SK-N-SH (cell line): ENCODE measurements at regions not wholly inside any gene's neighbourhood (a gene's known extent, or its start where the extent isn't known, plus 50 kb on each side); places are given as distances from the start of the nearest gene placed in this dataset.

Experiments
- CTCF ChIA-PET: fragments of 300-600, 350-600 bp; formaldehyde crosslinking; extraction: SDS; loops from one replicate; lab custom pipeline; 2021; lab: Yijun Ruan, JAX
- POLR2A ChIA-PET: fragments of 350-600 bp; sonication (Branson Sonifier 250); formaldehyde crosslinking; extraction: SDS; loops from one replicate; lab custom pipeline; 2020; ENCODE audit warnings: antibody characterized with exemption, inconsistent platforms; lab: Yijun Ruan, JAX
- DNase-seq: peaks from one replicate; pipeline ENCODE4 v3.0.0; 2012
- H2AFZ ChIP-seq: fragments of 200-600 bp; sonication (generic); 2 replicates; pipeline ENCODE4 v1.8.1; 2016; ENCODE audit warnings: antibody characterized with exemption, mild to moderate bottlenecking, low read depth
- H3F3A ChIP-seq: fragments of 200-600 bp; sonication (generic); replicated peaks from 2 replicates; pipeline ENCODE3; 2016; ENCODE audit warnings: antibody characterized with exemption, mild to moderate bottlenecking; ENCODE audit not compliant: insufficient read depth
- H3K27ac ChIP-seq, 2 experiments: fragments of 200-500 bp in 1 of 2; fragments of 200-600 bp in 1 of 2; sonication (Bioruptor generic) in 1 of 2; sonication (generic), shearing (Covaris generic) in 1 of 2; 2 replicates each; pipeline versions ENCODE4 v1.5.1 to v1.6.1; 2014 to 2016; ENCODE audit warnings: low read depth in 2 of 2, inconsistent platforms in 1 of 2, low read length in 1 of 2, mild to moderate bottlenecking in 1 of 2, mixed read lengths in 1 of 2
- H3K27me3 ChIP-seq: fragments of 200-600 bp; sonication (generic), shearing (Covaris generic); 2 replicates; pipeline ENCODE4 v1.6.1; 2016; ENCODE audit warnings: mixed run types; ENCODE audit not compliant: insufficient read depth
- H3K36me3 ChIP-seq, 2 experiments: fragments of 200-500 bp in 1 of 2; fragments of 200-600 bp in 1 of 2; sonication (Bioruptor generic) in 1 of 2; sonication (generic) in 1 of 2; replicated peaks in 1 of 2; 2 replicates each; pipeline versions ENCODE3 to v1.5.1; 2014 to 2016; ENCODE audit warnings: low read length in 1 of 2, mild to moderate bottlenecking in 1 of 2; ENCODE audit not compliant: insufficient read depth in 2 of 2, control insufficient read depth in 1 of 2
- H3K4me1 ChIP-seq, 2 experiments: fragments of 200-500 bp in 1 of 2; fragments of 200-600 bp in 1 of 2; sonication (Bioruptor generic) in 1 of 2; sonication (generic), shearing (Covaris generic) in 1 of 2; 2 replicates each; pipeline versions ENCODE4 v1.5.1 to v1.6.1; 2014 to 2016; ENCODE audit warnings: low read depth in 1 of 2, low read length in 1 of 2, mixed run types in 1 of 2; ENCODE audit not compliant: insufficient read depth in 2 of 2, control insufficient read depth in 1 of 2
- H3K4me2 ChIP-seq: fragments of 200-600 bp; sonication (generic), shearing (Covaris generic); 2 replicates; pipeline ENCODE4 v1.6.1; 2017; ENCODE audit warnings: mixed run types
- H3K4me3 ChIP-seq, 2 experiments: fragments of 200-500 bp in 1 of 2; fragments of 200-600 bp in 1 of 2; sonication (Bioruptor generic) in 1 of 2; sonication (generic), shearing (Covaris generic) in 1 of 2; 2 replicates each; pipeline versions ENCODE4 v1.5.1 to v1.8.1; 2014 to 2016; ENCODE audit warnings: low read depth in 2 of 2, inconsistent platforms in 1 of 2, low read length in 1 of 2, mild to moderate bottlenecking in 1 of 2, mixed read lengths in 1 of 2, moderate library complexity in 1 of 2
- H3K79me2 ChIP-seq: fragments of 200-600 bp; sonication (generic); 2 replicates; pipeline ENCODE4 v1.8.1; 2017; ENCODE audit warnings: mild to moderate bottlenecking; ENCODE audit not compliant: insufficient read depth
- H3K9ac ChIP-seq: fragments of 200-600 bp; sonication (generic); 2 replicates; pipeline ENCODE4 v1.6.1; 2017; ENCODE audit warnings: mixed run types
- H3K9me2 ChIP-seq: fragments of 200-600 bp; sonication (generic); 2 replicates; pipeline ENCODE4 v1.6.1; 2017; ENCODE audit warnings: mixed run types
- H3K9me3 ChIP-seq: fragments of 200-600 bp; sonication (generic); 2 replicates; pipeline ENCODE4 v1.6.1; 2017; ENCODE audit warnings: mixed run types, mild to moderate bottlenecking, moderate library complexity
- H4K20me1 ChIP-seq: fragments of 200-600 bp; sonication (generic); 2 replicates; pipeline ENCODE4 v1.6.1; 2017; ENCODE audit warnings: mild to moderate bottlenecking, mixed run types; ENCODE audit not compliant: insufficient read depth
- CHD2 ChIP-seq: fragments of 150-350 bp; IDR thresholded peaks from 2 replicates; pipeline ENCODE4 v1.6.1; 2018; ENCODE audit warnings: low read length; ENCODE audit not compliant: partially characterized antibody
- EZH2phosphoT487 ChIP-seq: fragments of 200-600 bp; sonication (generic); IDR thresholded peaks from 2 replicates; pipeline ENCODE4 v1.6.1; 2017; ENCODE audit warnings: low read depth, mixed run types, mild to moderate bottlenecking, antibody characterized with exemption, moderate library complexity, borderline replicate concordance
- FOXJ3 ChIP-seq: sonication (generic); formaldehyde crosslinking; IDR thresholded peaks from 2 replicates; pipeline ENCODE4 v1.5.1; 2020; ENCODE audit warnings: mild to moderate bottlenecking, missing genetic modification reagents
- IRF3 ChIP-seq: fragments of 150-350 bp; IDR thresholded peaks from 2 replicates; pipeline ENCODE4 v1.6.1; 2016; ENCODE audit warnings: mild to moderate bottlenecking, low read depth, low read length
- MXI1 ChIP-seq: IDR thresholded peaks from 2 replicates; pipeline ENCODE4 v1.6.1; 2012; ENCODE audit warnings: mild to moderate bottlenecking, low read depth, low read length, improper control_type of control experiment
- NRF1 ChIP-seq: IDR thresholded peaks from 2 replicates; pipeline ENCODE4 v1.6.1; 2012; ENCODE audit warnings: low read depth, mild to moderate bottlenecking, low read length
- POLR2AphosphoS5 ChIP-seq: IDR thresholded peaks from 2 replicates; pipeline ENCODE4 v1.6.1; 2012; ENCODE audit warnings: low read depth, low read length
- SIN3A ChIP-seq: IDR thresholded peaks from 2 replicates; pipeline ENCODE4 v1.6.1; 2012; ENCODE audit warnings: low read depth, mild to moderate bottlenecking, low read length, moderate library complexity, borderline replicate concordance
- SMC3 ChIP-seq: IDR thresholded peaks from 2 replicates; pipeline ENCODE4 v1.6.1; 2012; ENCODE audit warnings: low read depth, low read length, improper control_type of control experiment
- TEAD4 ChIP-seq: IDR thresholded peaks from 2 replicates; pipeline ENCODE4 v1.4.0; 2012; ENCODE audit warnings: mild to moderate bottlenecking, borderline replicate concordance; ENCODE audit not compliant: insufficient read depth
- WGBS: methylation state at CpG from one replicate; pipeline ENCODE4 v1.1.6; 2017; ENCODE audit warnings: low lambda C conversion rate; 5-methylcytosine and 5-hydroxymethylcytosine counted together
- TF ChIP-seq, protein P1 (sequence below): IDR thresholded peaks from 2 replicates; pipeline ENCODE4 v1.4.0; 2012; ENCODE audit warnings: low read depth, borderline replicate concordance
- TF ChIP-seq, protein P2 (sequence below): IDR thresholded peaks from 2 replicates; pipeline ENCODE4; 2012

DNA sequence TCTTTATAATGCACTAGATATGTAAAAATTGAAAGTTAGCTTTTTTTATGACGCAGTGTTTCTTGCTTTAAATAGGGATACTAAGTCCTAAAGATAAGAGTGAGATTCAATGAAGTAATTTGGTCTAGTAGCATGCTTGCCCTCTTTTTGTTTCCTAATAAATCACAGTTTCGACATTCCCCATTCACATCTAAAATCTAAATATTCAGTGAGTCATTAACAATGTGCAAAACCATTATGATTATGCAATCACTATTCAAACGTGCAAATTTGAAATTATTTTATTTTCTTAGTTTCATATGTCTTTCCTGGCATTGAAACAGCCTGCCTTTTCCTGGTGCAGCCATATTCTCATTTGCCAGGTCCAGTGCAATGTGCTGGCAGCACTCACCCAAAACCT, 1350.5 kb upstream of the PABPC4L start:
- Histone ChIP-seq H3K79me2 (no peaks in the 10 kb centered on the region), H3K4me2 (no peak overlapping the region), H3K4me3 (no peak overlapping the region)
- ChIA-PET CTCF (no interaction called here), POLR2A (no interaction called here)
- 26% methylated on average over 3 of the region's 3 CpGs for WGBS
- no peak for DNase-seq
- TF ChIP-seq, protein P1, sequence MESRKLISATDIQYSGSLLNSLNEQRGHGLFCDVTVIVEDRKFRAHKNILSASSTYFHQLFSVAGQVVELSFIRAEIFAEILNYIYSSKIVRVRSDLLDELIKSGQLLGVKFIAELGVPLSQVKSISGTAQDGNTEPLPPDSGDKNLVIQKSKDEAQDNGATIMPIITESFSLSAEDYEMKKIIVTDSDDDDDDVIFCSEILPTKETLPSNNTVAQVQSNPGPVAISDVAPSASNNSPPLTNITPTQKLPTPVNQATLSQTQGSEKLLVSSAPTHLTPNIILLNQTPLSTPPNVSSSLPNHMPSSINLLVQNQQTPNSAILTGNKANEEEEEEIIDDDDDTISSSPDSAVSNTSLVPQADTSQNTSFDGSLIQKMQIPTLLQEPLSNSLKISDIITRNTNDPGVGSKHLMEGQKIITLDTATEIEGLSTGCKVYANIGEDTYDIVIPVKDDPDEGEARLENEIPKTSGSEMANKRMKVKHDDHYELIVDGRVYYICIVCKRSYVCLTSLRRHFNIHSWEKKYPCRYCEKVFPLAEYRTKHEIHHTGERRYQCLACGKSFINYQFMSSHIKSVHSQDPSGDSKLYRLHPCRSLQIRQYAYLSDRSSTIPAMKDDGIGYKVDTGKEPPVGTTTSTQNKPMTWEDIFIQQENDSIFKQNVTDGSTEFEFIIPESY = no peak
- TF ChIP-seq TEAD4 (no peak), SIN3A (no peak), CHD2 (no peak), FOXJ3 (CRISPR knock-in tag) (no peak)
- TF ChIP-seq, protein P2, sequence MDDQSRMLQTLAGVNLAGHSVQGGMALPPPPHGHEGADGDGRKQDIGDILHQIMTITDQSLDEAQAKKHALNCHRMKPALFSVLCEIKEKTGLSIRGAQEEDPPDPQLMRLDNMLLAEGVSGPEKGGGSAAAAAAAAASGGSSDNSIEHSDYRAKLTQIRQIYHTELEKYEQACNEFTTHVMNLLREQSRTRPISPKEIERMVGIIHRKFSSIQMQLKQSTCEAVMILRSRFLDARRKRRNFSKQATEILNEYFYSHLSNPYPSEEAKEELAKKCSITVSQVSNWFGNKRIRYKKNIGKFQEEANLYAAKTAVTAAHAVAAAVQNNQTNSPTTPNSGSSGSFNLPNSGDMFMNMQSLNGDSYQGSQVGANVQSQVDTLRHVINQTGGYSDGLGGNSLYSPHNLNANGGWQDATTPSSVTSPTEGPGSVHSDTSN = no peak
- TF ChIP-seq, all 33 proteins: peak for 0
- no peaks in the 10 kb centered on the region for H4K20me1 ChIP-seq
- no peaks in the 10 kb centered on the region for H3K9me2 ChIP-seq
- H3K9me3 ChIP-seq = no peaks in the 10 kb centered on the region
- no peak overlapping the region for H3K9ac ChIP-seq
- no peaks in the 10 kb centered on the region for H3F3A ChIP-seq
- H3K36me3 ChIP-seq = no peaks in the 10 kb centered on the region
- no peak overlapping the region for H3K27ac ChIP-seq
- H3K4me1 ChIP-seq = no peaks in the 10 kb centered on the region
- no peak overlapping the region for H2AFZ ChIP-seq
- no peaks in the 10 kb centered on the region for H3K27me3 ChIP-seq

- H3K9me3 ChIP-seq = no peaks in the 10 kb centered on the region
- H3K27me3 ChIP-seq = no peaks in the 10 kb centered on the region
- H3K79me2 ChIP-seq = no peaks in the 10 kb centered on the region
- H3K36me3 ChIP-seq = no peaks in the 10 kb centered on the region
- H3F3A ChIP-seq = no peaks in the 10 kb centered on the region
- no peaks in the 10 kb centered on the region for H4K20me1 ChIP-seq
- H2AFZ ChIP-seq = no peak overlapping the region
- no peak for DNase-seq
- CTCF ChIA-PET = no interaction called here
- no peak overlapping the region for H3K4me2 ChIP-seq
- POLR2A ChIA-PET = no interaction called here
- 59% methylated on average over 2 of the region's 2 CpGs for WGBS
- no peaks in the 10 kb centered on the region for H3K4me1 ChIP-seq
- TF ChIP-seq, protein P1 = no peak
- TF ChIP-seq SMC3 (no peak), NRF1 (no peak), MXI1 (no peak), POLR2AphosphoS5 (no peak), IRF3 (no peak), FOXJ3 (CRISPR knock-in tag) (no peak), EZH2phosphoT487 (no peak)
- no peak overlapping the region for H3K9ac ChIP-seq
- no peak overlapping the region for H3K4me3 ChIP-seq
- no peaks in the 10 kb centered on the region for H3K9me2 ChIP-seq
- no peak overlapping the region for H3K27ac ChIP-seq
Measured at GRCh38 chr4:135548711-135549110, 1347.1 kb upstream of the PABPC4L start.
